MV-4-11 (cell line): ENCODE measurements at regions not wholly inside any gene's neighbourhood (a gene's known extent, or its start where the extent isn't known, plus 50 kb on each side); places are given as distances from the start of the nearest gene placed in this dataset.

ENCODE experiments used
- DNase-seq: peaks from one replicate; lab custom pipeline; 2025; lab: John Stamatoyannopoulos, UW

GRCh38 chr12:94781835-94782234, 131.5 kb upstream of the TMCC3 start:
- DNase-seq, result no peak

DNA sequence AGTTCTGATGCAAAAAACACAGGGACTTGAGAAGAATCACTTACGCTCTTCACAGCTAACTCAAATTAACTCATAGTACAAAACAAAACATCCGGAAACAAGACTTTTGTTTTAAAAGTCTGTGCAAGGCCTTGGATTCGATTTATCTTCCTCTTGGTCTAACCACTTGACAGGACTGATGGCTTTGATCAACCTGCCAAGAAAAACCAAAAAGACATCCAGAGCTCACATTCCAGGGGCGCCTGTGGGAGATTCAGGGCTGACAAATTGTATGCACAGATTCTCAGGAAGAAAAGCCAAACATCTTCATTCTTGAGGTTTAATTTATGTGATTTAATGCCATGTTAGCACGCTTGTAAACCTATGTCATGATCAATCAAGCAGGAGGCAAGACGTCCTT, 129.1 kb upstream of the TMCC3 start:
- no peak for DNase-seq

- DNase-seq, result no peak
These were observed 127.6 kb upstream of the TMCC3 start for GRCh38 chr12:94777936-94778335.

- no peak for DNase-seq
These were observed 125.4 kb upstream of the TMCC3 start for GRCh38 chr12:94775710-94776109.

DNA sequence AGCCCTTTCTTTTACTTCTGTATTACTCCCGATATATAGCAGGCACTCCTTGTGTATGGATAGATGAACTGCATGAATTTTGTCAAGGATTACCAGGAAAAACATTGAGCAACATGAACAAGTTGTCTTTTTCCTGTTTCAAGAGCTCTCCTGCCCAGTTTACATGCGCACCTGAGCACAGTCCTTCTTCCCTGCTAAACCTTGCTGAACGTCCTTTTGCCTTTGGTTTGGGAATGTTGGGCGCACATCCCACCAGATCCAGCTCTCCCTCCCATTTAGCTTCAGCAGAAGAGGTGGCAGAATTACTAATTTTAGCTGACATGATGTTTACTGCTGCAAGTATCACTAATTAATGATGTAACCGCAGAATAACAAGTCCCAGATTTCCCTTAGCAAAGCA, 121.4 kb upstream of the TMCC3 start:
- DNase-seq, result no peak

- DNase-seq, result no peak
These were observed 120.8 kb upstream of the TMCC3 start for GRCh38 chr12:94771199-94771598.

- DNase-seq, result no peak
These were observed 120.4 kb upstream of the TMCC3 start for GRCh38 chr12:94770791-94771190.

DNA sequence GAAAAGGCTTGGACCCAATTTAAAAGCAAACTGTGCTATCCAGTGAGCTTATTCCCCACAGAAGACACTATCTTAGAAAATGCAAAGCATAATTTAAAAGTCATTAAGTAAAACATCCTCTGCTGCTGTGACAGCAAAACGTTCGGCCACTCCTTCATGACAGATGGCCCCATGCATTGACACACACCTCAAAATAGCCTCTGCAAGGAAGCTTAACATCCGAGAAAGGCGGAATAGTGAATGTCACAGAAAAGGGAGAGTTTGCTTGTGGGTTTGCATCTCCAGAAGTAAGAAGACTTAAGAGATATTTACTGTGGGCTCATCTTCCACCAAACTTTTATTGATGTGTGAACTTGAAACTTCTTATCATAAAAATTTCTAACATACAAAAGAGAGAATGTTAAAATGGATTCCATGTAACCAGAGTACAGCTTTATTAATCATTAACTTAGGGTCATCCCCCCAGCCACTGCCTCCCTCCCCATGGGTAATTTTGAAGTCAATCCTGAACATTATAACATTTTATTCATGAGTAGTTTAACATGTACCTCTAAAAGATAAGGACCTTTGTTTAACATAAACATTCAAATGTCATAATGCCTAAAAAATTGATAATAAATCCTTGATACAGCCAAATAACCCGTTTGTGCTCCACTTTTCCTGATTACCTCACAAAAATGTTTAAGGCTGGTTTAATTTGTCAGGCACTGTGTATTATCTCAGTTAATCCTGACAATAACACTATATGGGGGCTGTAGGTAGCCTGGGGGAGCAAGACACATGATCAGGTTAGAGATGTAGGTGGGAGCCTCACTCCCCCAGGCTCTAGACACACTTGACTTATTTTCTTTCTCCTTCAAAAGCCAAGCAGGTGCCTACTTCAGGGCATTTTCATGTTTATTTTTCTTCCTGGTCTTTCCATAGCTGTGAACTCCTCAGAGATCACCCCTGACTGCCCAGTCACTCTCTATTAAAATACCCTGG, 119.7 kb upstream of the TMCC3 start:
- DNase-seq, result no peak

GRCh38 chr12:94769047-94769420, 118.7 kb upstream of the TMCC3 start:
- no peak for DNase-seq

DNA sequence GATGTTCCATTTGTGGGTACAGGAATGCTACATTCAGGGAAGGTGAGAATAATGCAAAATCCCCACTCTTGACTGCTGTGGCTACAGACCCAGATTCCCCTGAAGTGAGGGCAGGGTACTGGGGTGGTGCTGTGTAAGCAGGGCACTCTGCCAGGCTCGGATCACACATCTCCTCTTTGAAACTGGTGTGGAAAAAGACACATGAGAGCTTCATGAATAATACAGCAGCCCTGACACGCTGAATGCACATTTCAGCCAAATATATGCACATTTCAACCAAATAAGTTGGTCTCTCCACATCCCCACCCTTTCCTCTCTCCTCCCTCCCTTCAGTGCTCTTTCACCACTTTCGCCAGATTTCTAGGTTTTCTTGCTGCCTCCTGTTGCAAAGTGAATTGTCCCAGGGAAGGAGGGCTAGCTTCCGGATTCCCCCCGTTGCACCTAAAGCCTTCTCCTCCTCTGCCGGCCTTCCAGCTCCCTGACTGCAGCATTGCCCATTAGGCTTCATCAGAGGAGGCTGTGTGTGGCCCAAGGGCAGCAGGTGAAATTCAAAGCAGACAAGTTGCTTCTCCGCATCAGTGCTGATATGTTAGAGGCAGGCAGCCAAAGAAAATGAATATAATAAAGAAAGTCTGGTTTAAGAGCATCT, 118.2 kb upstream of the TMCC3 start:
- no peak for DNase-seq

- DNase-seq, result no peak
These were observed 117.6 kb upstream of the TMCC3 start for GRCh38 chr12:94767956-94768355.

DNA sequence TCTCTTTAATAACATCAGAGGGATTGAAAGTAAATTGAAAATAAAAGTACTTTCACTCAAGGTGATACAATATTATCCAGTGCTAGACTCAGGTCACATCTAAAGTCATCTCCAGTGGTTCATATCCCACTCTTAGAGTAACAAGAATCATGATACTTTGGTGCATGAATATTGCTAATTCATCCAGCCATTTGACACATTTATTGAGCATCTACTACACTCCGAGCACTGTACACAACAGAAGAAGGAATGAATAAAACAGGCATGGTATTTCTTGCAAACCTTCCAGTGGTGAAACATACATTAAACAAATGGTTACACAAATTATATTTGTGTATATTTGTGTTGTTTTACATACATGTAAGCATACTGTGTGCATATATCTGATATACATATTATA, 116.0 kb upstream of the TMCC3 start:
- no peak for DNase-seq

GRCh38 chr12:94763462-94763861, 113.1 kb upstream of the TMCC3 start:
- DNase-seq, result no peak

DNA sequence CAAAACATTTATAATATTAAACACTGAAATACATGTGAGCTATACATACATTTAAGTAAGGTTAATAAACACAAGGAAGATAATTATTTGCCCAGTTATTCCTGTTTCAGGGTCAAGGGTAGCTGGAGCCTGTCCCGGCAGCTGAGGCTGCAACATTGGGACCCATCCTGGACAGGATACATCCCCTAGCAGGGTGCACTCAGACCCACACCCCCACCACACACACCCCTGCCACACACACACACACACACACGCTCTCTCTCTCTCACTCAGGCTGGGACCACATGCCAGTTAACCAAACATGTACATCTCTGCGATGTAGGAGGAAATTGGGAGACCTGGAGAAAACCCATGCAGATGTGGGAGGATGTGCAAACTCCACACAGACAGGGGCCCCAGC, 112.6 kb upstream of the TMCC3 start:
- DNase-seq, result no peak

GRCh38 chr12:94762259-94762942, 112.0 kb upstream of the TMCC3 start:
- peak; percentile 26 for DNase-seq

DNA sequence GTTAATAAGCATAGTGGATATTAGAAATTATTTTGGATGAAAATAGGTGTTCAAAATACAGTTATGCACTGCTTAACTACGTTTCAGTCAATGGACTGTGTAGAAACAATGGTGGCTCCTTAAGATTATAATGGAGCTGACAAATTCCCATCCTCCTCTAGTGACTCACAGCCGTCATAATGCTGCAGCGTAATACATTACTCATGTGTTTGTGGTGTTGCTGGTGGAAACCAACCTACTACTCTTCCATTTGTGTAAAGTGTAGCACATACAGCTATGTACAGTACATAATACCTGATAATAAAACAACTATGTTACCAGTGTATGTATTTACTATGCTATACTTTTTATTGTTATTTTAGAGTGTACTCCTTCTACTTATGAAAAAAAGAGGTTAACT, 111.2 kb upstream of the TMCC3 start:
- DNase-seq, result peak; percentile 58

GRCh38 chr12:94760786-94761185, 110.4 kb upstream of the TMCC3 start:
- DNase-seq, result no peak

DNA sequence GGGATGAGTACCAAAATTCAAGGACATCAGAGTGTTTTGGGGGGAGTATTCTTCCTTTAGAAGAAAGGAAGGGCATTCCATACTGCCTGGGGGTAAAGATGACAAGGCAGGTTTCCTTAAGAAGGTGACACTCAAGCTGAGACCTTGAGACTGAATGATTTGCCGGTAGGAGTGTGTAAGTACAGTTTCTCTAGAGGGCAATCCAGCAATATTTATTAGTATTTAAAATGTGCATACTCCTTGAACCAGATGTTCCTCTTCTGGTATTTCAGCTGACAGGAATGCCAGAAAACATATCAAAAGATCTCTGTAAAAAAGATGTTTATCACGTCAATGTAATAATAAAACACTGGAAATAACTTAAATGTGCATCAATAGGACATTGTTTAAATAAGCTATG, 106.4 kb upstream of the TMCC3 start:
- DNase-seq, result no peak

- DNase-seq, result no peak
These were observed 105.2 kb upstream of the TMCC3 start for GRCh38 chr12:94755598-94755997.

GRCh38 chr12:94754653-94755052, 104.3 kb upstream of the TMCC3 start:
- DNase-seq, result no peak

DNA sequence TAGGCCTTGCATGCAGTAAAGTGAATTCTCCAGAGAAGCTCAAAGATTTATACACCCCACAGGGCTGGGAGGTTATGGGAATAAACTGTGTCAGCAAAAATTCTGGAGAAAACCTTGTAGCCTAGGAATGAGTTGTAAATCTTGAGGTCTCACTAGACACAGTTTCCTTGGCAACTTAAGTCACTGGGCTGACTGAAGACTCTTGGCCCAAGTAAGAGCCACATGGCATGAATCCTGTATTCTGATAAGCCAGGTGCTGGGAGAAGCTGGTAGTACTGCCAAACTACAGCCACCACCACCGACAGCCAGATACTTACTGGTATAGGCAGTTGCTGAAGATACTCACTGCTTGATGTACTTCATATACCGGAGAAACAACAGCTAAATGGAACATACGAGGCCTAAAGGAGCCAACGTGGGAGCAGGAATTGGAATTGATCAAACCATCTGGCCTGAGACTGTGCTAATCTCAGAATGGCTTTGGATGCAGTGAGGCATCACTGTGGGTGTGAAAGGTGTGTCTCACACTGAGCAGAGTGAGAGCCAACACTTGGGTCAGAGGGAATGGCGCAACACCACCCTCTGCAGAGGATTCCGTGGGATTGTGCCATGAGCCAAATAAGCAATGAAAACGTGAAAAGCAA, 102.8 kb upstream of the TMCC3 start:
- no peak for DNase-seq

DNA sequence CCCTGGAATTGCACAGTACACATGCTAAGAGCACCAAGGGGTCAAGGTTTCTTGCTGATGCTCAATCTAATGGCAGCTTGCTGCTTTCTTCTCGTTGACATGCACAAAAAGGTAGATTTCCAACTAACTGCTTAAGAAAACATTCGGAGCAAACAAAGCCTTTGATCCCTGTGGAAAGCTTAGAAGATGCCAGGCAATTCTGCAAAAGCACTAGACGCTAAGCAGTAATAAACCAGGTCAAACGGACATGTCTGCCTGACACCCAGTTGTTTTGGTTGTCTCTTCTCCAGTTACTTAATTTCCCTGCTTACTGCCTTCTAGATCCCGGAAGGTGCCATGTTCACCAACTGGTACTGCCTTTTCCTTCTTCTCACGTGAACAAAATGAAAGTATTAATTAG, 100.5 kb upstream of the TMCC3 start:
- DNase-seq, result no peak
